HG03280 (cell line): ENCODE measurements at regions not wholly inside any gene's neighbourhood (a gene's known extent, or its start where the extent isn't known, plus 50 kb on each side); places are given as distances from the start of the nearest gene placed in this dataset.

Experiments used
- ATAC-seq: cut with Tn5 transposase; IDR thresholded peaks from one replicate; pipeline ENCODE4 v1.9.1; 2021; ENCODE audit warnings: mild to moderate bottlenecking, moderate library complexity; ENCODE audit not compliant: unreplicated experiment

DNA sequence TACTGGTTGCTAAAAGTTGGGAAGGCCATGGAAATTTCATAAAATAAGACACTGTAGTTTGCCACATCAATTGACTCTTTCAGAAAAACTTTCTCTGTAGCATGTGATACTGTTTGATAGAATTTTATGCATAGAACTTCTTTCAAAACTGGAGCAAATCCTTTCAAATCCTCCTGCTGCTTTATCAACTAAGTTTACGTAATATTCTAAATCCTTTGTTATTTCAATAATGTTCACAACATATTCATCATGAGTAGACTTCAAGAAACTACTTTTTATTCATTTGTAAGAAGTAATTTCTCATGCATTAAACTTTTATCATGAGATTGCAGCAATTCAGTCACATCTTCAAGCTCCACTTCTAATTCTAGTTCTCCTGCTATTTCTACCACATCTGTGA is 199.3 kb downstream of the PCDH18 start:
- ATAC-seq = no peak

DNA sequence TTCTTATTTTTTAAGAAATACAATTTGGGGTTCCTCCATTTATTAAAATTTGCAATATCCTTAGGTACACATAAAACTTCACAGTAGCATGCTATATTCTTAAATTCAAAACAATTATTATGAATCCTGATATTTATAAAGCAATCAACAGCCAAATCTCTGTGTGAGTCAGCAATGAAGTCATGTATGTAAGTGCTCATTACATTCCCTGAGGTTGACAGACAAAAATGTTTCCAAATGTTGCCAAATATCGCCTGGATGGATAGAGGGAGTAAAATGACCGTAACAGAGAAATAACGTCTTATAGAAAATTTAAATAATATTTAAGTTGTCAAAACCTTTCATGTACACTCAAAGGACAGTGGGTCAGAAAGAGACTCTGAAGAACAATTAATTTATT is 220.0 kb downstream of the PCDH18 start:
- ATAC-seq = no peak

DNA sequence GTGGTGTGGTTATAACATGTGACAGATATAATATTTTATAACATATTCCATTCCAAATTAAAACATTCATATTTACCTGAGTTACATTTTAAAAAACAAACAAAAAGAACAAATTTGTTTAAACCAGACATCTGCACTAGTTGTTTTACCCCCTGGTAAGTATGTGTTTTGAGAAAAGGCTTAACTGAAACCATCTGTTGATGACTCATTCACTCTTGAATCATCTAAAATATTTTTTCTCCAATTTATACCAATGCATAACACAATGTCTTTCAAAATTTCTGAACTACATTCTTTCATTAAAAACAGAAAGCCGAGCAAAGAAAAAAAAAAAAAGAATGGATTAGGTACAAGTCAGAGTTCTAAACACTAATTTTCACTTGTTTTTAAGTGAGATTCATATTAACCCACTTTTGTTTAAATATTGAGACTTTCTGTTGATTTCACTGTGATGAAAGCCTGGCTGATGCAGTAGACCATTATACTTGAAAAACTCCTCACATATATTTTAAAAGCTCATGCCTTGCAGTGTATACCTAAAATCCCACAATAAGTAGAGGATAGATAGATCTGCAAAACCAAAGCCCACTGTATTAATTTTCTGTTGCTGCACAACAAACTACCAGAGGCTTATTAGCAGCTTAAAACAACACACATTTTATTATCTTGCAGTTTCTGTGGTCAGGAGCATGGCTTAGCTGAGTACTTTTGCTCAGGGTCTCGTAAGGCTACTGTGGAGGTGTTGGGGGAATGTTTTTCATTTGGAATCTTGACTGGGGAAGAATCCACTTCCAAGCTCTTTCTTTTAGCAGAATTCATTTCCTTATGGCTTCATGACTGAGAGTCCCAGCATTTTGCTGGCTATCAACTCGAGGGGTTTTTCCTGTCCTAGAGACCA is 221.5 kb downstream of the PCDH18 start:
- no peak for ATAC-seq

DNA sequence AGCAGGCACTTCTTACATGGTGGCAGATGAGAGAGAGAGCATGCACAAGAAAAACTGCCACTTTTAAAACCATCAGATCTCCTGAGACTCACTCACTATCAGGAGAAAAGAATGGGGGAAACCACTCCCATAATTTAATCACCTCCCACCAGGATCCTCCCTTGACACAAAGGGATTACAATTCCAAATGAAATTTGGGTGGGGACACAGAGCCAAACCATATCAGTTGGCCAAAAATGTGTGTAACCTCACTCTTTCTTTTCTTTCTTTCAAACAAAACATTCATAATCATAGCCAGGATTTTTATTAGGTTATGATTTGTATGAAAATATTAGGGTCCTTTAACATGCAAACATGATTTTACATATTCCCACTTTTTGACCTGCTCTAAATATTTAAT is 222.1 kb downstream of the PCDH18 start:
- no peak for ATAC-seq

DNA sequence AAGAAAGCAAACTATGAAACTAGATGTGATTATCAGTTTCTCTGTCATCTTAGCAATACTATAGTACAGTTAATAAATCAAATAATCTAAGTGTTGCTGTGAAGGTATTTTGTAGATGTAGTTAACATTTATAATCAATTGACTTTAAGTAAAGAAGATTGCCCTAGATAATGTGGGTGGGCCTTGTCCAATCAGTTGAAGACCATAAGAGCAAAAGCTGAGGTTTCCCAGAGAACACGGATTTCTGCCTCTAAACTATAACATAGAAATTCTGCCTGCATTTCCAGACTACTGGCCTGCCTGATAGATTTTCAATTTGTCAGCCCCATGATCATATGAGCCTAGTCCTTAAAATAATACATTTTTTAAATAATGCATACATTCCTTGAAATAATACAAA is 222.9 kb downstream of the PCDH18 start:
- no peak for ATAC-seq

DNA sequence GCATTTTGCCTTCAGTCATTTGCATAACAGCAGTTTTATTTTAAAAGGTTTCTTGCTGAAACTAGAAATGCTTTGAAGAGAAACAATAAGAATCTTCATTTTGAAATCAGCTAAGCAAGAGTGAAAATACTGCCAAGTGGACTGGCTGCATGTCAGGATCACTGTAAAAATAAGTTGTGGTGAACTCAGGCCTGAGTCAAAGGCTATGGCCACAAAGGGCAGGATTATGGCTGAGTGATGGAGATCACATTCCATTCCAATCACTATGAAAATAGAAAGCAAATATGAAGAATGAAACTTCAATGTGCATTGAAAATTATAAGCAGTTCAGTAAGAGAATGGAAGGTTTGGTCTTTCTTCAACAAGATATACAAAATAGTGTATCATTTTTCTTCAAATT is 224.5 kb downstream of the PCDH18 start:
- no peak for ATAC-seq

DNA sequence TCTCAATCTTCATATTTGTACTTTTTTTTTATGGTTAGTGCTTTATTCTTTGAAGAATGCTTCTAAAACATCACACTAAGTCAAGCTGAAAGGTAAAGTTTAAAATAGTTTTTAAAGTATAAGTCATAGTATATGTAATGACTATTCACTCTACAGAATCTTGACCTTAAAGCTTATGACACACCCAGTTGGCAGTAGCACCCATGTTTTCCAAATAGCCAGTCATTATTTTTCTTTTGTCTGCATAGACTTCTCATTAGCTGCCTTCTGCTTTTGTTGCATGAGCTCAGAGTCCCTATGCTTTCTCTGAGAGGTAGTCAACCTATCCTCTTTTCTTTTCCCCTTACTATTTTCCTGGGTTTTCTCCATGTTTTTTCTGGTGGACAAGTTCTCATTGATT is 231.5 kb downstream of the PCDH18 start:
- ATAC-seq = no peak

DNA sequence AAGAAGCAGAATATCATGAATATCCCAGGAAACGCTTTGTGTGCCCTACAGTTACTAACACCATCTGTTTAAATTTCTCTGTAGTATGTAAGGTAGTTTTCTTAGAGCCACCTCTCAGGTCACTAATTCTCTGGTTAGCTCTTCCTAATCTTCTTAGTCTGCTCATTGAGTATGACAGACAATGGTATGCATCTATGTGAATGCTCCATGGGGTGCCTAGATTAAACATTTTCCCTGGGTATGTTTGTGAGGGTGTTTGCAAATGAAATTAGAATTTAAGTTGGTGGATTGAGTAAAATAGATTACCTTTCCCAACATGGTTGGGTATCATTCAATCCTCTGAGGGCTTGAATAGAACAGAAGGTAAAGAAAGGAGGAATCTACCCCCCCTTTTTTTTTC is 233.0 kb downstream of the PCDH18 start:
- ATAC-seq = no peak

DNA sequence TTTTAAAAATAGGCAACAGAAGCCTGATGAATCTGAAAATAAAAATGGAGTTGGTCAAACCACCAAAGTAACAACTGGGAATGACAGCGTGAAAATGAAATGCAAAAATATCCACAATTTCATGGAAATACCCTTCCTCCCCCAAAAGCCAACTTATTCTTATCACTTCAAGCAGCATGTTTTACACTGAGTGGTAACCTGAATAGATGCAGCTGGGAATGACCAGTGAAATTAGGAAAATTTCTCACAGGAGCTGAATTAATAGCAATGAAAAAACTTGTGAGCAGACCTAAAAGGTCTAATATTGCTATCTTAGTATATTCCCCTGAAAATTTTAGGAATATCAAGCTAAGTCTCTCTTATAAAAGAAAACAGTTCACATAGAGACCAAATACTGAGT is 239.0 kb downstream of the PCDH18 start:
- ATAC-seq = no peak

DNA sequence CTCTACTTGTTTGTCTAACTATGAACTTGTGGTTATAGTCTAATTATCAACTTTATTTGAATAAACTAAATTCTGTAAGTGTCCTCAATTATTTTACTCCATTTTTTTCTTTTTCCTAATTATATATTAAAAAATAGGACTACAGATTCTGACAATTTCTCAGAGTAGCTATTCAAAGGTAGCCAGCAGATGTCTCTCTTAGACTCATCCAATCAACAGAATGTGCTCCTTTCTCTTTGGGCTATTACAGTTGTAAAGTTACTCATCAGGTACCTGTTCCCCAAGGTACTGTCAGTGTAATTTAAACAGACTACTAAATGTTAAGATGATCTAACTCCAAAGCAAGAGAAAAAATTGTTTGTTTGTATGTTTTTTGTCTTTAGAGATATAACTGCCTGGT is 248.6 kb downstream of the PCDH18 start:
- no peak for ATAC-seq

DNA sequence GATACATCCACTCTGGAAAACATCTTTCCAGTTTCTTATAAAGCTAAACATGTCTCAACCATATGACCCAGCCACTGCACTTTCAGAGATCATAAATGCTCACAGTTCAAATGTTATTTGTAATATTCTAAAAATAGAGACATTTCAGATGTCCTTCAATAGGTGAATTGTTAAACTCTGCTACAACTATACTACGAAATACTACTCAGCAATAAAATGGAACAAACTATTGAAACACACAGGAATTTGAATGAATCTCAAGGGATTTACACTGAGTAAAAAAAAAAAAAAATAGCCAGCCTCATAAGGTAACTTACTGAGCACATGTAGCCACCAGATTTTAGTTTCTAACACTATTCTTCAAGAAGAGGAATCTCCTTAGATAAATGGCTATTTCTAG is 253.9 kb downstream of the PCDH18 start:
- no peak for ATAC-seq

DNA sequence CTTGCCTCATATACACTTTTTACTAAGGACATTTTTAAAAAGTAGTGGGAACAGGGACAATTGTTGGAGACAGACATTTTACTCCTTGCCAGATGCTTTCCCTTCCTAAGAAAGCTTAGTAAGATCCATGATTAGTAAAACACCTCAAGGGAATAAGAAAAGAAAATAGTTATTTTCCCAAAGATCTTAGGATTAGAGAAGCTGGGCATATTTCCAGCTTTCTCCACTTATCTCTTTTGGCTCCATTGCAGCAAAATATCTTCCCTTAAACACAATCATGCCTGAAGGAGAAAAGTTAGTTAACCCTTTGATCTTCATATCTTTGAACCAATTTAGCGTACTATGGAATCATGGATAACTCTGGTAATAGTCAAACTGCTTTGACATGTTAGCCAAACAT is 257.9 kb downstream of the PCDH18 start:
- no peak for ATAC-seq

DNA sequence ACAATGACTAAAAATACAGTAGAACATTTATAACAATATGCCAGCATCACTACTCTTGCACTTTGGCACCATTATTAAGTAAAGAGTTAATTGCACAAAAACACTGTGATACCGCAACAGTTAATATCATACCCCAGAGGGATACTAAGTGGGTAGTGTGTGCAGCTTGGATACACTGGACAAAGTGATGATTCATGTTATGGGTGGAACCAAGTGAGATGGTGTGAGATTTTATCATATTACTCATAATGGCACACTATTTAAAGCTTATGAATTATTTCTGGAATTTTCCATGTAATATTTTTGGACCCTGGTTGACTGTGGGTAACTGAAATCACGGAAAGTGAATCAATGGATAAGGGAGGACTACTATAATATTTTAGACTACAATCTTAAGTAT is 265.3 kb downstream of the PCDH18 start:
- no peak for ATAC-seq

DNA sequence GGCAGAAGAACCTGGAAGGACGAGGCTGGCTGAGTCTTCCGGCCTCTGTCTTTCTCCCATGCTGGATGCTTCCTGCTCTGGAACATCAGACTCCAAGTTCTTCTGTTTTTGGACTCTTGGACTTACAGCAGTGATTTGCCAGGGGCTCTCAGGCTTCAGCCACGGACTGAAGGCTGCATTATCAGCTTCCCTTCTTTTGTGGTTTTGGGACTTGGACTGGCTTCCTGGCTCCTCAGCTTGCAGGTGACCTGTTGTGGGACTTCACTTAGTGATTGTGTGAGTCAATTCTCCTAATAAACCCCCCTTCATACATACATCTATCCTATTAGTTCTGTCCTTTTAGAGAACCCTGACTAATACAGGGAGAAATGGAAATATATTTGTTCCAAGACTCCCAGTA is 265.8 kb downstream of the PCDH18 start:
- no peak for ATAC-seq

DNA sequence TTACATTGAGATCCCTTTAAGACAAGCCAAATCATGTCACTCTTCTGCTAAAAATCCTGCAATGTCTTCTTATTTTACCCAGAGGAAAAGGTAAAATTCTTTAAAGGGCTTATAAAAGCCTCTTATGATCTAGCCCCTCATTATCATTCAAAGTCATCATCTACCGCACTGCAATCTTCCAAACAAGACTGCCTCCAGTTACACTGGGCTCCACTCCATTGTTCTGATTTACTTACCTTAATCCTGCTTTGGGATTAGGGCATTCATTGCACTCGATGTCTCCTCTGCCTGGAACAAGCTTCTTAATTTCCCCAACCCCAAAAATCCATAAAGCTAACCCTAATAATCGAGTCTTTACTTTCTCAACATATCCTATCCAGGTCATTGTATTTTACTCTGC is 269.1 kb downstream of the PCDH18 start:
- ATAC-seq = no peak

DNA sequence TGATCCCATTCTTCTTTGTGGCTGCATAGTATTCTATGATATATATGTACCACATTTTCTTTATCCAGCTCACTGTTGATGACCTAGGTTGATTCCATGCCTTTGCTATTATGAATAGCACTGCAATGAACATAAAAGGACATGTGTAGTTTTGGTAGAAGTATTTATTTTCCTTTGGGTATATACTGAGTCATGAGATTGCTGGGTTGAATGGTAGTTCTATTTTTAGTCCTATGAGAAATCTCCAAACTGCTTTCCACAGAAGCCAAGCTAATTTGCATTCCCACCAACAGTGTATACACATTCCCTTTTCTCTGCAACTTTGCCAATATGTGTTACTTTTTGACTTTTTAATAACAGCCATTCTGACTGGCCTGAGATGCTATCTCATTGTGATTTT is 278.3 kb downstream of the PCDH18 start:
- no peak for ATAC-seq

DNA sequence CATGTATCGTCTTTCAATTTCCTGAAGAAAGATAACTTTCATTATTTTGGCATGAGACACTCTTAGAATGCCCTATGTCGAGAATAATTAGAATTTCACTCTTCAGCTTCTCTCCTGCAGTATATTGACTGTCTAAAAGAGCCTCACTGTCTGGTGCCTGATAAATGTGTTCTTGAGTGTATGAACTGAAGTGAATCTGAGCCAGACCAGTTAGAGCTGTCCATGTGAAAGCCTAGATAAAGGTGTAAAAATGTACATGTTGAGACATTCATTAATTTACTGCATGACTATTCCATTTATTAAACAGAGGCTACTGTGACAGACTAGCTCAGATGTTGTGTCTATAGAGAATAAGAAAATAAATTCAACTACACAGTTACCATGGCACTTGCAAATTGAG is 283.2 kb downstream of the PCDH18 start:
- no peak for ATAC-seq

DNA sequence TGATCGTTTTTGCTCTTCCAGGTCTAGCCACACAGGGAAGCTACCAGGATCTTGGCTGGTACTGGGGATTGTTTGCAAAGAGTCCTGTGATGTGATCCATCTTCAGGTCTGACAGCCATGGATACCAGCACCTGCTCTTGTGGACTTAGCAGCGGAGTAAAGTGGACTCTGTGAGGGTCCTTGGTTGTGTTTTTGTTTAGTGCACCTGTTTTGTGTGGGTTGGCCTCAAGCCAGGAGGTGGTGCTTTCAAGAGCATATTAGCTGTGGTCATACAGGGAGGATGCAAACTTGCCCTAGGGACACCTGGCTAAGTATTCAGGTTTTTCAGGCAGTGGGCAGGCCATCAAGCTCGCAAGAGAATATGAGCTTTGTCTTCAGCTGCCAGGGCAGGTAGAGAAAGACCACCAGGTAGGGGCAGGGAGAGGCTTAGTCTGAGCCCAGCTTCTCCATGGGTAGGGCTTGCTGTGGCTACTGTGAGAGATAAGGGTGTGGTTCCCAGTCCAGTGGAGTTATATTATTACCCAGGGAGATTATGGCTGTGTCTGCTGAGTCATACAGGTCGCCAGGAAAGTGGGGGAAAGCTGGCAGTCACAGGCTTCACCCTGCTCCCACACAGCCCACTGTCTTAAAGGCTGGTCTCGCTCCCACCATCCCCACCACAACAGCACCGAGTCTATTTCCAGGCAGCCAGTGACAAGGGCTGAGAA is 293.7 kb downstream of the PCDH18 start:
- no peak for ATAC-seq

DNA sequence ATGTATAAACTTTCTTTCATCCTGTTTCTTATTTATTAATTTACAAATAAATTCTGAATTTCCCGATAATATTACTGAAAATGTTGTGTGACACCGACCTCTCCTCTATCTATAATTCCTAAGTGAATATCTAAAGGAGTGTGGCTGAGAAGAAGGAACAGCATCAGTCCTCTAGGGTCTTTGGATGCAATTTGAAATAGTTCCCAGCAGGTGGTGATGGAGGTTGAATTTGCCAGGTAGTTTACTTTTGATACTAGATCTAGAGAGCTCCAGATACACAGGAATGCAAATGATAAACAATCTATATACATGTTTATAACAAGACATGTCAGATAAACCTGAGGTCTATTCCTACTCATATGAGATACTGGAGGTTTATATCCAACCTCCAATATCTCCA is 305.4 kb downstream of the PCDH18 start:
- ATAC-seq = no peak

DNA sequence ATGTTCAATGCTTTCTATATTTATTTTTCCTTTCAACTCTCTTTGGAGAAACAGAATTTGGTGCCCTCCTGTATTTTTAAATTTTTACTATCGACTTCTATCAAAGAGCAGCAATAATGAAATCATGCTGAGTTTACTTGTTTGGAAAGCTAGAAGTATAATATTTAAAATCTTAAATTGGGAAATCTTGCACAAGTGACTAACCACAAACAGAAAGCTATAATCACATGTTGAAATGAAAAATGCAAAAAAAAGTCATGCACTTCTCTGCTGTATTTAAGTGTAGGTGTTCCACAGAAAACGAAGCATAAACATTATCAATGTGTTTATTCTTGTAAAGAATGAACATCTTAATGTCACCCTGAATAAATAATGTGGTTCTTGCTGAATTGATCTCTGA is 306.1 kb downstream of the PCDH18 start:
- no peak for ATAC-seq

DNA sequence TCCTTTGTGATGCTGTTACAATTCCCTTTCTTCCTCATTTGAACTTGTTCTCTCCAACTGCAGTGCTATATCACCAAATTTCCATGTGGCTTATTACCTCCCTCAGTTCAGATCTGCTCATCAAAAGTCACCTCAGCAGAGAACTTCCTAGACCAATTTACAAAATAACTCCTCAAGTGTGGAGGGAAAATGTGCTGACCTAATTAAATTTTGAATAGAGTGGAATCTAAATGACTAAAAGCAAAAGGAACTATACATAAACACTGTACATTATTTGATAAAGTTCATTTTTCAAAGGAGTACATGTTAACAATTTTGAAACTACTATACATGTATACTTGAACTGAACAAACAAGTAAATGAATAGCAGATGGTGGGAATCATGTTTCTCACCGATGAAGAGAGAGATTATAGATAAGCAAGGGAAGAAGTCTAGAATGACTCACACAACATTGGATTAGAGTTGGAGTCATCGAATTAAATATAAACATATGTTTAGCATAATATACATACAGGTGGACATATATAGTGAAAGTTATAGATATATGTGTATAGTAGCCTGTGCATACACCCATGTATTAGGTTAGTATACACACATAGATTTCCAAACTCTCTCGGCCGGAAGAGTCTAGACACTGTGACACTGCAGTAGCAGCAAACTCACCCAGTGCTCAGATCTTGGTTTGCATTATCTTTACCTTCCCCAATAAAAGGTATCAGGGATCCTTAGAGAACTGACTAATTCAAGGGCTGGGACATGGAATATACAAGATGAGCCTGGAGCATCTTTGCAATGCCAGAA is 318.7 kb downstream of the PCDH18 start:
- ATAC-seq = no peak

DNA sequence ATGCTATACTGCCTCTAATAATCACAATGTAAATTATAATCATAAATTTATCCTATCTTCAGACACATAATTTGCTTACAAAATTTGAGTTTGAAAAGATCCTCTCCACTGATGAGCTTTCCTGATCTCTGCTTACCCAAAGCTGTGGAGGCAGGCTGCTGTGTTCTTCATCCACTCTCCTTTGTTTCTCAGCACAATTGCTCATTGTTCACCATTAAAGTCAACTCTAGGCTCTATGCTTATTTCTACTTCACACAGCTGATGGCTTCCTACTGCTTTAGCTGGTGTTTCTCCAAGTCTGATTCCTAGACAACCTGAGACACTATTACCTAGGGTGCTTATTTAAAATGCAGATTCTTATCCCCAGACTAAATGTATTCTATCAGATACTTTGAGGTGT is 319.7 kb downstream of the PCDH18 start:
- no peak for ATAC-seq
